ENCODE measurements at regions not wholly inside any gene's neighbourhood (a gene's known extent, or its start where the extent isn't known, plus 50 kb on each side); places are given as distances from the start of the nearest gene placed in this dataset.

DNA sequence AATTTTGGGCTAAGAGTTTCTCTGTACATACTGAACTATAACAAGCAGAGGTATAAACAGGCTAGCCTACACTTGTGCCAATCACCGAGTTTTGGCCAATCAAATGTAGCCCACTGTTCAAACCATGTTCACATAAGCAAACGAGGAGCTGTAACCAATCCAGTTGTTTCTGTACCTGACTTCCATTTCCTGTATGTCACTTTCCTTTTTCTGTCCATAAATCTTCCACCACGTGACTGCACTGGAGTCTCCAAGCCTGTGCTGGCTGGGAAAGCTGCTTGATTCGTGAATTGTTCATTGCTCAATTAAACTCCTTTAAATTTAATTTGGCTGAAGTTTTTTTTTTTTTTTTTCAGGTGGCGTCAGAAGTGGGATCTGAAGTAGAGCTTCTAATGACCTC is 332.9 kb downstream of the RNF144B start:
- TF ChIP-seq, protein P1, sequence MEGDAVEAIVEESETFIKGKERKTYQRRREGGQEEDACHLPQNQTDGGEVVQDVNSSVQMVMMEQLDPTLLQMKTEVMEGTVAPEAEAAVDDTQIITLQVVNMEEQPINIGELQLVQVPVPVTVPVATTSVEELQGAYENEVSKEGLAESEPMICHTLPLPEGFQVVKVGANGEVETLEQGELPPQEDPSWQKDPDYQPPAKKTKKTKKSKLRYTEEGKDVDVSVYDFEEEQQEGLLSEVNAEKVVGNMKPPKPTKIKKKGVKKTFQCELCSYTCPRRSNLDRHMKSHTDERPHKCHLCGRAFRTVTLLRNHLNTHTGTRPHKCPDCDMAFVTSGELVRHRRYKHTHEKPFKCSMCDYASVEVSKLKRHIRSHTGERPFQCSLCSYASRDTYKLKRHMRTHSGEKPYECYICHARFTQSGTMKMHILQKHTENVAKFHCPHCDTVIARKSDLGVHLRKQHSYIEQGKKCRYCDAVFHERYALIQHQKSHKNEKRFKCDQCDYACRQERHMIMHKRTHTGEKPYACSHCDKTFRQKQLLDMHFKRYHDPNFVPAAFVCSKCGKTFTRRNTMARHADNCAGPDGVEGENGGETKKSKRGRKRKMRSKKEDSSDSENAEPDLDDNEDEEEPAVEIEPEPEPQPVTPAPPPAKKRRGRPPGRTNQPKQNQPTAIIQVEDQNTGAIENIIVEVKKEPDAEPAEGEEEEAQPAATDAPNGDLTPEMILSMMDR (IDR thresholded peaks at IDR 0.05; ENCODE audit: unreplicated experiment): no peak
- intact Hi-C loops (cut with micrococcal nuclease): no loop called here
- DNase-seq (ENCODE audit: unreplicated experiment): no peak
- Mint-ChIP-seq H3K36me3 (ENCODE audit: insufficient read depth, unreplicated experiment) (no peaks in the 10 kb centered on the region), H3K9me3 (ENCODE audit: unreplicated experiment) (no peaks in the 10 kb centered on the region), H3K27me3 (ENCODE audit: insufficient read depth, unreplicated experiment) (no peaks in the 10 kb centered on the region), H3K27ac (ENCODE audit: low read depth, unreplicated experiment) (no peak overlapping the region), H3K4me3 (ENCODE audit: unreplicated experiment) (no peak overlapping the region), H3K4me1 (ENCODE audit: insufficient read depth, unreplicated experiment) (no peaks in the 10 kb centered on the region)
- ChIA-PET POLR2A (interaction anchor here (0.6 kb wide), 1 partner anchor 114 kb away, joined by 4 read pairs; no protein-coding TSS in a partner anchor), CTCF (interaction anchor here (0.7 kb wide), 2 partner anchors 12 to 140 kb away, joined by 3 read pairs; no protein-coding TSS in a partner anchor)
- BruUV-seq (replicated peaks): no TSS peak

GRCh38 chr6:18724056-18724455 is 336.9 kb downstream of the RNF144B start:
- POLR2A ChIA-PET: no interaction called here
- DNase-seq (ENCODE audit: unreplicated experiment): no peak
- H3K36me3 Mint-ChIP-seq (ENCODE audit: insufficient read depth, unreplicated experiment): no peaks in the 10 kb centered on the region
- peaks cover 16% of the 10 kb centered on the region for H3K27me3 Mint-ChIP-seq (ENCODE audit: insufficient read depth, unreplicated experiment)
- intact Hi-C loops (cut with micrococcal nuclease): no loop called here
- H3K4me1 Mint-ChIP-seq (ENCODE audit: insufficient read depth, unreplicated experiment): no peaks in the 10 kb centered on the region
- no peak overlapping the region for H3K27ac Mint-ChIP-seq (ENCODE audit: low read depth, unreplicated experiment)
- CTCF ChIA-PET: interaction anchor here (1.1 kb wide), 1 partner anchor 196 kb away, joined by 5 read pairs; no protein-coding TSS in a partner anchor
- TF ChIP-seq, protein P1 (IDR thresholded peaks at IDR 0.05; ENCODE audit: unreplicated experiment): no peak
- no peak overlapping the region for H3K4me3 Mint-ChIP-seq (ENCODE audit: unreplicated experiment)
- no TSS peak for BruUV-seq (replicated peaks)
- no peaks in the 10 kb centered on the region for H3K9me3 Mint-ChIP-seq (ENCODE audit: unreplicated experiment)

DNA sequence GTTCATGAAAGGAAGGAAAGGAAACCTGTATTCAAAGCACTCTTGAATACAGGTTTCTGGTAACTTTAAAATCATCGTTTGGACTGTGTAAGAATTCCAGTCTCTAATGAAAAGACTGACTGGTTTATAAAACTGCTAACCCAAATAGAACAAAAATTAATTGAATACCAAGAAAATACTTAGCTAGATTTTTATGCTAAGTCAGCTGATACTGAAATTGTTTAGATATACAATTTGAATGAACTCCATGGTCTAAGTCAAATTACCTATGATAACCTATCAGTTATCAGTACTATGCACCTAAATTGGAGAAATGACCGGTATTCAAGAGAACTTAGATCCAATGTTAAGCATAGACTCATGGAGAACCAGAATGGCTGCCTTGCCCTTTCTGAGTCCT is 338.3 kb downstream of the RNF144B start:
- BruUV-seq (replicated peaks): no TSS peak
- Mint-ChIP-seq H3K36me3 (ENCODE audit: insufficient read depth, unreplicated experiment) (no peaks in the 10 kb centered on the region), H3K4me3 (ENCODE audit: unreplicated experiment) (no peak overlapping the region), H3K27ac (ENCODE audit: low read depth, unreplicated experiment) (no peak overlapping the region), H3K27me3 (ENCODE audit: insufficient read depth, unreplicated experiment) (peaks cover 24% of the 10 kb centered on the region), H3K4me1 (ENCODE audit: insufficient read depth, unreplicated experiment) (no peaks in the 10 kb centered on the region), H3K9me3 (ENCODE audit: unreplicated experiment) (no peaks in the 10 kb centered on the region)
- TF ChIP-seq, protein P1 (IDR thresholded peaks at IDR 0.05; ENCODE audit: unreplicated experiment): no peak
- CTCF ChIA-PET: interaction anchor here (1.0 kb wide), 1 partner anchor 24 kb away, joined by 3 read pairs; no protein-coding TSS in a partner anchor
- intact Hi-C loops (cut with micrococcal nuclease): no loop called here
- DNase-seq (ENCODE audit: unreplicated experiment): no peak
- POLR2A ChIA-PET: interaction anchor here (0.5 kb wide), 1 partner anchor 1005 kb away, joined by 3 read pairs; no protein-coding TSS in a partner anchor

DNA sequence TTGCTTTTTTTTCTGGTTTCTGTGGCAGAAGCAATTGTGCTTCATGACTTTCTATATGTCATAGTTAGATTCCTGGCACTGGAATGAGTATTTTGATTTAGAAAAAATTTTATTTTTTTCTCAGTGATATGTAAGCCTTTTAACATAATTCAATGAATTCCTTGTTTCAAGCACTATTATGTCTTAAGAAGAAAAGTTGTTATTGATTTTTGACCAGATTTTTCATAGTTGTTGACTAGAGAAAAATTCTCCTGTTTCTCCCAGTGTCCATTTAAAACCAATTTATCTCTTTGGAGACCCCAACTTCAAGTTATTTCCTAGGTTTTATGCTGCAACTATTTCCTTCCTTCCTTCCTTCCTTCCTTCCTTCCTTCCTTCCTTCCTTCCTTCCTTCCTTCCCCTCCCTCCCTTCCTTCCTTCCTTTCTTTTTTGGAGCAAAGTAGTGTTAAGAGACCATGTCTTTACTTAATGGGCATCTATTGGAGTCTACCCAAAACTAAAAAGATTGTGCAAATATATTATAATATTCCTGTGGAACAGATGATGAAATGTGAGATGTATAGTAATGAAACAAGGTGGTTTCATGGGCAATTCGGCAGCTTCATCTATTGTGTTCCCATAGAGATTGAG is 346.9 kb downstream of the RNF144B start:
- no TSS peak for BruUV-seq (replicated peaks)
- no peak for DNase-seq (ENCODE audit: unreplicated experiment)
- H3K27ac Mint-ChIP-seq (ENCODE audit: low read depth, unreplicated experiment): no peak overlapping the region
- intact Hi-C loops (cut with micrococcal nuclease): no loop called here
- CTCF ChIA-PET: no interaction called here
- POLR2A ChIA-PET: no interaction called here
- H3K27me3 Mint-ChIP-seq (ENCODE audit: insufficient read depth, unreplicated experiment): peaks cover 61% of the 10 kb centered on the region
- TF ChIP-seq, protein P1 (IDR thresholded peaks at IDR 0.05; ENCODE audit: unreplicated experiment): no peak
- H3K9me3 Mint-ChIP-seq (ENCODE audit: unreplicated experiment): no peaks in the 10 kb centered on the region
- no peaks in the 10 kb centered on the region for H3K4me1 Mint-ChIP-seq (ENCODE audit: insufficient read depth, unreplicated experiment)
- H3K36me3 Mint-ChIP-seq (ENCODE audit: insufficient read depth, unreplicated experiment): no peaks in the 10 kb centered on the region
- H3K4me3 Mint-ChIP-seq (ENCODE audit: unreplicated experiment): no peak overlapping the region

Data from MCF 10A (cell line).